HEK293 (cell line): ENCODE measurements at regions not wholly inside any gene's neighbourhood (a gene's known extent, or its start where the extent isn't known, plus 50 kb on each side); places are given as distances from the start of the nearest gene placed in this dataset.

Source experiments
- CTCF ChIA-PET: fragments of 350-600 bp; formaldehyde crosslinking; extraction: SDS; loops from one replicate; lab custom pipeline; 2021; ENCODE audit warnings: antibody characterized with exemption; lab: Yijun Ruan, JAX
- POLR2A ChIA-PET: fragments of 300-600 bp; formaldehyde crosslinking; extraction: SDS; loops from one replicate; lab custom pipeline; 2020; ENCODE audit warnings: antibody characterized with exemption, inconsistent platforms; lab: Yijun Ruan, JAX
- H3K27ac ChIP-seq: fragments of 200-500 bp; sonication (Bioruptor generic); 2 replicates; pipeline ENCODE4 v1.5.1; 2014; ENCODE audit warnings: low read depth, low read length, control low read depth, inconsistent platforms; ENCODE audit errors: extremely low read depth
- H3K36me3 ChIP-seq, 2 experiments: fragments of 200-500 bp in 1 of 2; sonication (Bioruptor generic) in 1 of 2; 1 replicate in 1 of 2; 2 replicates in 1 of 2; pipeline ENCODE4 v1.5.1; 2014 to 2017; ENCODE audit warnings: inconsistent platforms in 2 of 2, low read length in 2 of 2; ENCODE audit not compliant: control insufficient read depth in 2 of 2, insufficient read depth in 1 of 2
- H3K4me1 ChIP-seq: fragments of 200-500 bp; sonication (Bioruptor generic); 2 replicates; pipeline ENCODE4 v1.5.1; 2014; ENCODE audit warnings: mild to moderate bottlenecking, low read length, inconsistent platforms; ENCODE audit not compliant: control insufficient read depth, insufficient read depth
- H3K4me3 ChIP-seq: 2 replicates; pipeline ENCODE4 v1.5.1; 2011; ENCODE audit warnings: low read depth, mild to moderate bottlenecking, control low read depth, low read length, moderate library complexity
- H3K9me3 ChIP-seq: fragments of 200-500 bp; sonication (Bioruptor generic); 2 replicates; pipeline ENCODE4 v1.5.1; 2014; ENCODE audit warnings: low read depth, low read length, inconsistent platforms; ENCODE audit not compliant: control insufficient read depth, insufficient read depth
- HIC1 ChIP-seq: fragments of 450-650 bp; formaldehyde crosslinking; IDR thresholded peaks from 2 replicates; pipeline ENCODE4 v1.5.1; 2016; ENCODE audit warnings: missing biosample characterization, missing genetic modification characterization
- HOXA7 ChIP-seq: sonication (generic); formaldehyde crosslinking; IDR thresholded peaks from 2 replicates; pipeline ENCODE4 v1.8.1; 2022; ENCODE audit warnings: missing genetic modification reagents, borderline replicate concordance
- KLF7 ChIP-seq: fragments of 450-650 bp; formaldehyde crosslinking; IDR thresholded peaks from 2 replicates; pipeline ENCODE4 v1.5.1; 2016; ENCODE audit warnings: missing biosample characterization, missing genetic modification characterization, borderline replicate concordance
- PATZ1 ChIP-seq: fragments of 450-650 bp; formaldehyde crosslinking; IDR thresholded peaks from 2 replicates; pipeline ENCODE4 v1.5.1; 2016; ENCODE audit warnings: missing biosample characterization, missing genetic modification characterization
- ZBTB21 ChIP-seq: fragments of 450-650 bp; formaldehyde crosslinking; IDR thresholded peaks from 2 replicates; pipeline ENCODE4 v1.5.1; 2017; ENCODE audit warnings: missing biosample characterization, missing genetic modification characterization
- ZBTB49 ChIP-seq: fragments of 450-650 bp; formaldehyde crosslinking; IDR thresholded peaks from 2 replicates; pipeline ENCODE4 v1.5.1; 2016; ENCODE audit warnings: missing biosample characterization, missing genetic modification characterization, low read depth
- ZFHX2 ChIP-seq: fragments of 450-650 bp; formaldehyde crosslinking; conservative IDR thresholded peaks from 2 replicates; pipeline ENCODE4 v1.5.1; 2016; ENCODE audit warnings: missing biosample characterization, missing genetic modification characterization
- ZNF121 ChIP-seq: fragments of 450-650 bp; formaldehyde crosslinking; IDR thresholded peaks from 2 replicates; pipeline ENCODE4 v1.5.1; 2016; ENCODE audit warnings: missing biosample characterization, missing genetic modification characterization
- ZNF19 ChIP-seq: fragments of 450-650 bp; formaldehyde crosslinking; IDR thresholded peaks from 2 replicates; pipeline ENCODE4; 2016; ENCODE audit warnings: missing biosample characterization, missing genetic modification characterization, low read depth
- ZNF211 ChIP-seq: fragments of 450-650 bp; formaldehyde crosslinking; IDR thresholded peaks from 2 replicates; pipeline ENCODE4 v1.5.1; 2016; ENCODE audit warnings: low read depth, missing biosample characterization, missing genetic modification characterization
- ZNF221 ChIP-seq: fragments of 450-650 bp; formaldehyde crosslinking; IDR thresholded peaks from 2 replicates; pipeline ENCODE4 v1.5.1; 2017; ENCODE audit warnings: missing biosample characterization, missing genetic modification characterization, borderline replicate concordance
- ZNF302 ChIP-seq: fragments of 450-650 bp; formaldehyde crosslinking; IDR thresholded peaks from 2 replicates; pipeline ENCODE4 v1.5.1; 2016; ENCODE audit warnings: missing biosample characterization, missing genetic modification characterization, low read depth
- ZNF391 ChIP-seq: fragments of 450-650 bp; formaldehyde crosslinking; IDR thresholded peaks from 2 replicates; pipeline ENCODE4 v1.5.1; 2016; ENCODE audit warnings: low read depth, missing biosample characterization, missing genetic modification characterization, borderline replicate concordance
- ZNF423 ChIP-seq: fragments of 450-650 bp; formaldehyde crosslinking; IDR thresholded peaks from 2 replicates; pipeline ENCODE4 v1.5.1; 2016; ENCODE audit warnings: missing biosample characterization, missing genetic modification characterization
- ZNF433 ChIP-seq: fragments of 450-650 bp; formaldehyde crosslinking; IDR thresholded peaks from 2 replicates; pipeline ENCODE4 v1.5.1; 2016; ENCODE audit warnings: missing biosample characterization, missing genetic modification characterization, low read depth
- ZNF558 ChIP-seq: fragments of 450-650 bp; formaldehyde crosslinking; IDR thresholded peaks from 2 replicates; pipeline ENCODE4 v1.5.1; 2016; ENCODE audit warnings: missing biosample characterization, missing genetic modification characterization
- ZNF701 ChIP-seq: fragments of 450-650 bp; formaldehyde crosslinking; IDR thresholded peaks from 2 replicates; pipeline ENCODE4 v1.5.1; 2016; ENCODE audit warnings: missing biosample characterization, missing genetic modification characterization
- ZNF776 ChIP-seq: fragments of 450-650 bp; formaldehyde crosslinking; IDR thresholded peaks from 2 replicates; pipeline ENCODE4 v1.5.0; 2017; ENCODE audit warnings: missing biosample characterization, missing genetic modification characterization, borderline replicate concordance
- ZNF777 ChIP-seq: fragments of 450-650 bp; formaldehyde crosslinking; IDR thresholded peaks from 2 replicates; pipeline ENCODE4 v1.5.1; 2017; ENCODE audit warnings: missing biosample characterization, missing genetic modification characterization, borderline replicate concordance
- TF ChIP-seq, protein P1 (sequence below): fragments of 450-650 bp; formaldehyde crosslinking; IDR thresholded peaks from 2 replicates; pipeline ENCODE4 v1.5.1; 2016; ENCODE audit warnings: missing biosample characterization, missing genetic modification characterization, borderline replicate concordance

GRCh38 chr10:3273966-3274365, 101.4 kb upstream of the PITRM1 start:
- no peaks in the 10 kb centered on the region for H3K9me3 ChIP-seq
- TF ChIP-seq ZNF558 (tag by site-specific recombination) (no peak), ZNF423 (tag by site-specific recombination) (no peak), ZBTB21 (no peak), HOXA7 (CRISPR knock-in tag) (no peak), ZNF19 (tag by site-specific recombination) (no peak), ZNF211 (tag by site-specific recombination) (no peak), ZNF701 (tag by site-specific recombination) (no peak)
- TF ChIP-seq, all 188 proteins: peak for 0
- Histone ChIP-seq H3K36me3 (no peaks in the 10 kb centered on the region), H3K4me3 (no peak overlapping the region), H3K27ac (no peak overlapping the region), H3K4me1 (no peaks in the 10 kb centered on the region)
- CTCF ChIA-PET, result no interaction called here
- POLR2A ChIA-PET, result no interaction called here

GRCh38 chr10:3272300-3272699, 99.7 kb upstream of the PITRM1 start:
- Histone ChIP-seq H3K36me3 (no peaks in the 10 kb centered on the region), H3K4me1 (no peaks in the 10 kb centered on the region), H3K4me3 (no peak overlapping the region), H3K9me3 (no peaks in the 10 kb centered on the region), H3K27ac (no peak overlapping the region)
- CTCF ChIA-PET, result interaction anchor here (0.7 kb wide), 1 partner anchor 1453 kb away, joined by 3 read pairs; no protein-coding TSS in a partner anchor
- TF ChIP-seq HIC1 (tag by site-specific recombination) (no peak), ZNF221 (tag by site-specific recombination) (no peak), ZNF302 (tag by site-specific recombination) (no peak), ZFHX2 (tag by site-specific recombination) (no peak), PATZ1 (tag by site-specific recombination) (no peak), ZBTB49 (tag by site-specific recombination) (no peak), ZNF776 (tag by site-specific recombination) (no peak), ZNF433 (tag by site-specific recombination) (no peak), ZNF391 (tag by site-specific recombination) (no peak), KLF7 (tag by site-specific recombination) (no peak), ZNF777 (tag by site-specific recombination) (no peak), ZNF121 (tag by site-specific recombination) (no peak)
- TF ChIP-seq, protein P1, sequence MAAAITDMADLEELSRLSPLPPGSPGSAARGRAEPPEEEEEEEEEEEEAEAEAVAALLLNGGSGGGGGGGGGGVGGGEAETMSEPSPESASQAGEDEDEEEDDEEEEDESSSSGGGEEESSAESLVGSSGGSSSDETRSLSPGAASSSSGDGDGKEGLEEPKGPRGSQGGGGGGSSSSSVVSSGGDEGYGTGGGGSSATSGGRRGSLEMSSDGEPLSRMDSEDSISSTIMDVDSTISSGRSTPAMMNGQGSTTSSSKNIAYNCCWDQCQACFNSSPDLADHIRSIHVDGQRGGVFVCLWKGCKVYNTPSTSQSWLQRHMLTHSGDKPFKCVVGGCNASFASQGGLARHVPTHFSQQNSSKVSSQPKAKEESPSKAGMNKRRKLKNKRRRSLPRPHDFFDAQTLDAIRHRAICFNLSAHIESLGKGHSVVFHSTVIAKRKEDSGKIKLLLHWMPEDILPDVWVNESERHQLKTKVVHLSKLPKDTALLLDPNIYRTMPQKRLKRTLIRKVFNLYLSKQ, result no peak
- POLR2A ChIA-PET, result no interaction called here
